Transverse colon (tissue), 4 donors: ENCODE measurements at regions not wholly inside any gene's neighbourhood (a gene's known extent, or its start where the extent isn't known, plus 50 kb on each side); places are given as distances from the start of the nearest gene placed in this dataset.
"Not testable (repeated sequence)": the region's sequence is repeated elsewhere in the genome, so short reads cannot be mapped to it uniquely, and the experiment has no call there.

Experiments used
- DNase-seq: peaks from one replicate; pipeline ENCODE4 v3.0.0-alpha.2; 2019
- H3K27ac ChIP-seq, 4 donors: fragments of 200-600 bp; sonication (generic); 2 replicates each; pipeline ENCODE4 v1.5.1; 2016 to 2018; ENCODE audit warnings: inconsistent platforms in 4 of 4
- H3K27me3 ChIP-seq: fragments of 200-600 bp; sonication (generic); 2 replicates; pipeline ENCODE4 v1.5.1; 2017; ENCODE audit warnings: inconsistent platforms
- H3K36me3 ChIP-seq, 4 donors: fragments of 200-600 bp; sonication (generic); 2 replicates each; pipeline ENCODE4 v1.5.1; 2017 to 2019; ENCODE audit warnings: inconsistent platforms in 4 of 4
- H3K4me1 ChIP-seq, 4 donors: fragments of 200-600 bp; sonication (generic); 2 replicates each; pipeline ENCODE4 v1.5.1; 2017 to 2020; ENCODE audit warnings: inconsistent platforms in 4 of 4
- H3K4me3 ChIP-seq, 4 donors: fragments of 200-600 bp; sonication (generic); 1 replicate in 1 of 4; 2 replicates in 3 of 4; pipeline versions ENCODE4 v1.5.1 to v1.6.1; 2017 to 2019; ENCODE audit warnings: inconsistent platforms in 4 of 4
- H3K9me3 ChIP-seq, 2 donors: fragments of 200-600 bp; sonication (generic); 2 replicates each; pipeline ENCODE4 v1.5.1; 2017 to 2019; ENCODE audit warnings: inconsistent platforms in 2 of 2
- EP300 ChIP-seq: sonication (generic); formaldehyde crosslinking; IDR thresholded peaks from one replicate; pipeline ENCODE4 v1.6.1; 2017; ENCODE audit warnings: antibody characterized with exemption, low read depth
- POLR2A ChIP-seq: fragments of 450-650 bp; IDR thresholded peaks from one replicate; pipeline ENCODE4 v1.6.1; 2016; ENCODE audit warnings: antibody characterized with exemption, mild to moderate bottlenecking, moderate library complexity
- POLR2AphosphoS5 ChIP-seq, 3 donors: sonication (generic); formaldehyde crosslinking; IDR thresholded peaks; one replicate each; pipeline ENCODE4 v1.6.1; 2016; ENCODE audit warnings: antibody characterized with exemption in 3 of 3
- WGBS, 2 donors: methylation state at CpG; one replicate each; pipeline ENCODE4 v1.1.5; 2018; ENCODE audit warnings: low coverage in 1 of 2; 5-methylcytosine and 5-hydroxymethylcytosine counted together
- in situ Hi-C, 4 donors: fragments of 200-750 bp; cut with MboI; loops; one replicate each; pipeline versions ENCODE4 v1.15.0 to v1.15.1; 2017; ENCODE audit warnings: low sequenced_read_pairs in 3 of 4, low pct_ligation_motif_present in 1 of 4, low pct_unique_long_range_greater_than_20kb in 1 of 4
- intact Hi-C: fragments of 100-400 bp; cut with DNase I; formaldehyde crosslinking; loops from one replicate; pipeline ENCODE4 v1.15.1; 2023; ENCODE audit warnings: low total_unique reads
- TF ChIP-seq, protein P1 (sequence below), 5 experiments: fragments of 200-600 bp in 3 of 5; fragments of 450-650 bp in 2 of 5; sonication (generic) in 3 of 5; IDR thresholded peaks; 1 replicate in 2 of 5; 2 replicates in 3 of 5; pipeline ENCODE4 v1.5.1; 2016 to 2017; ENCODE audit warnings: antibody characterized with exemption in 5 of 5, inconsistent platforms in 3 of 5, mild to moderate bottlenecking in 2 of 5, moderate library complexity in 1 of 5

GRCh38 chr22:23394525-23395326, 185.4 kb downstream of the IGLL1 start:
- Histone ChIP-seq H3K27ac (no peak overlapping the region), H3K36me3 (no peaks in the 10 kb centered on the region), H3K27me3 (no peaks in the 10 kb centered on the region), H3K9me3 (no peaks in the 10 kb centered on the region), H3K4me3 (no peak overlapping the region), H3K4me1 (no peaks in the 10 kb centered on the region)
- intact Hi-C loops (no loop called here), in situ Hi-C loops (loop anchor here in 2 of 4 donors (25.0 kb wide), 2 partner anchors 232 to 432 kb away; no protein-coding TSS in a partner anchor)
- DNase-seq, result no peak
- TF ChIP-seq EP300 (no peak), POLR2A (no peak), POLR2AphosphoS5 (IDR thresholded peaks at IDR 0.05) (no peak)
- TF ChIP-seq, protein P1, sequence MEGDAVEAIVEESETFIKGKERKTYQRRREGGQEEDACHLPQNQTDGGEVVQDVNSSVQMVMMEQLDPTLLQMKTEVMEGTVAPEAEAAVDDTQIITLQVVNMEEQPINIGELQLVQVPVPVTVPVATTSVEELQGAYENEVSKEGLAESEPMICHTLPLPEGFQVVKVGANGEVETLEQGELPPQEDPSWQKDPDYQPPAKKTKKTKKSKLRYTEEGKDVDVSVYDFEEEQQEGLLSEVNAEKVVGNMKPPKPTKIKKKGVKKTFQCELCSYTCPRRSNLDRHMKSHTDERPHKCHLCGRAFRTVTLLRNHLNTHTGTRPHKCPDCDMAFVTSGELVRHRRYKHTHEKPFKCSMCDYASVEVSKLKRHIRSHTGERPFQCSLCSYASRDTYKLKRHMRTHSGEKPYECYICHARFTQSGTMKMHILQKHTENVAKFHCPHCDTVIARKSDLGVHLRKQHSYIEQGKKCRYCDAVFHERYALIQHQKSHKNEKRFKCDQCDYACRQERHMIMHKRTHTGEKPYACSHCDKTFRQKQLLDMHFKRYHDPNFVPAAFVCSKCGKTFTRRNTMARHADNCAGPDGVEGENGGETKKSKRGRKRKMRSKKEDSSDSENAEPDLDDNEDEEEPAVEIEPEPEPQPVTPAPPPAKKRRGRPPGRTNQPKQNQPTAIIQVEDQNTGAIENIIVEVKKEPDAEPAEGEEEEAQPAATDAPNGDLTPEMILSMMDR (IDR thresholded peaks at IDR 0.05), result no peak
- WGBS, 2 donors, result 90% methylated on average over 24 of the region's 28 CpGs; no CpG with 5 or more reads in 1 of the 2 donors

GRCh38 chr22:23393721-23394320, 186.3 kb downstream of the IGLL1 start:
- H3K36me3 ChIP-seq, result no peaks in the 10 kb centered on the region
- in situ Hi-C loops, result loop anchor here in 2 of 4 donors (25.0 kb wide), 2 partner anchors 232 to 432 kb away; no protein-coding TSS in a partner anchor

DNA sequence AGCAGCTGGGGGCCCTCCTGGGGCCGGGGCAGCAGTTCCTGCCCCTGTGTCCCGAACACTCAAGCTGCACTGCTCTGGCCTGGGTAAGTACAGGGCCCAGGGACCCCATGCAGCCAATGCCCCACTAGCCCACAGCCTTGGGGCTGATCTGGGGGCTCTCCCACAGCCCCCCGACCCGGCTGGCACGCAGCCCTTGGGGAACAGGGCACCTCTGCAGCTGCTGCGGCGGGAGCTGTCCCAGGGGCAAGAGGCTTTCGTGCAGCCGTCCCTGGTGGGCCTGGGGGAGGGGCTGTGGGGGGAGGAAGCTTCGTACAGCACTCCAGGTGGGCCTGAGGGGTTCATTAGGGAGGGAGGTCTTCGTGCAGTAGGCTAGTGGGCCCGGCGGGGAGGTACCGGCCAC, 186.9 kb downstream of the IGLL1 start:
- H3K27me3 ChIP-seq, H3K27ac ChIP-seq, H3K4me3 ChIP-seq, H3K4me1 ChIP-seq, H3K9me3 ChIP-seq, intact Hi-C loops, H3K36me3 ChIP-seq, DNase-seq: not testable (repeated sequence)
- 70% methylated on average over 8 of the region's 14 CpGs; no CpG with 5 or more reads in 1 of the 2 donors for WGBS, 2 donors
- in situ Hi-C loops, result loop anchor here in 2 of 4 donors (25.0 kb wide), 2 partner anchors 231 to 431 kb away; no protein-coding TSS in a partner anchor

More at GRCh38 chr22:23393721-23394320, 186.3 kb downstream of the IGLL1 start:
- no peak overlapping the region for H3K4me3 ChIP-seq
- intact Hi-C loops, result no loop called here
- no peak for DNase-seq
- no peak for TF ChIP-seq POLR2A
- TF ChIP-seq, protein P1 (IDR thresholded peaks at IDR 0.05), result no peak
- TF ChIP-seq POLR2AphosphoS5 (IDR thresholded peaks at IDR 0.05), result no peak
- TF ChIP-seq EP300, result no peak
- no peaks in the 10 kb centered on the region for H3K9me3 ChIP-seq
- no peaks in the 10 kb centered on the region for H3K4me1 ChIP-seq
- no peaks in the 10 kb centered on the region for H3K27me3 ChIP-seq
- WGBS, 2 donors, result 77% methylated on average over 15 of the region's 17 CpGs; no CpG with 5 or more reads in 1 of the 2 donors
- no peak overlapping the region for H3K27ac ChIP-seq

DNA sequence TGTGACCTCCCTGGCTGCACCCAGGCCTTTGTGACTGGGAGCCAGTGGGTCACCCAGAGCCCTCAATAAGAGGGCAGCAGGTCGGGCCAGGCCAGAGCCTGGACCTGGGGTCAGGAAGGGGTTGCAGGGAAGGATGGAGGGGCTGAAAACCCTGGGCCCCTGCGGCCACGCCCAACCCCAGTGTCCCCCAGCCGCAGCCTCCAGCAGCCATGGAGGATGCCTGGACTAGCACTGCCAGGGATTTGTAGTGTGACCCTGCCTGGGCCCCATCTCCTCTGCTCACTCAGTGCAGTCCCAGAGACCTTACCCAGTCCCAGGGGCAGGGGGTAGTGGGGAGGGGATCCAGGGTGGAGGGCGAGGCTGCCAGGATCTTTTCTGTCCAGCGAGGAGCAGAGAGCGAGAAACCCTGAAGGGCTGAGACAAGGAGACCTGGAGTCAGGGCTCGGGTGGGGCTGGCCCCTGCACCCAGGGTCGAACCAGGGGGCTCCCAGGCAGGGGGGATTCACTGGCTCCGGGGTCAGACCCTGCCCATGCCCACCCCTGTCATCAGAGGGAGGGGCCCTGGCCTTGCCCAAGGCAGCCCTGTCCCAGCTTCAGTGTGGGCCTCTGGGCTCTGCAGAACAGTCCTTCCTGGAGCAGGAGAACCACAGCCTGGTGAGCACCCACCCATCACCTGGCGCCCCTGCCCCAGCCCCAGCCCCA, 187.5 kb downstream of the IGLL1 start:
- Histone ChIP-seq H3K36me3 (no peaks in the 10 kb centered on the region), H3K27ac (no peak overlapping the region), H3K27me3 (no peaks in the 10 kb centered on the region), H3K9me3 (no peaks in the 10 kb centered on the region), H3K4me3 (no peak overlapping the region), H3K4me1 (no peaks in the 10 kb centered on the region)
- TF ChIP-seq, protein P1 (IDR thresholded peaks at IDR 0.05), result no peak
- TF ChIP-seq POLR2A (no peak), EP300 (no peak), POLR2AphosphoS5 (IDR thresholded peaks at IDR 0.05) (no peak)
- in situ Hi-C loops, result loop anchor here in 2 of 4 donors (25.0 kb wide), 2 partner anchors 230 to 430 kb away; no protein-coding TSS in a partner anchor
- intact Hi-C loops, result no loop called here
- DNase-seq, result no peak
- WGBS, 2 donors, result 80% methylated on average over 11 of the region's 11 CpGs; no CpG with 5 or more reads in 1 of the 2 donors
